Kidney (tissue), 13 donors: ENCODE measurements at regions not wholly inside any gene's neighbourhood (a gene's known extent, or its start where the extent isn't known, plus 50 kb on each side); places are given as distances from the start of the nearest gene placed in this dataset.

Experiments used
- DNase-seq, 5 donors: peaks; one replicate each; pipeline ENCODE4 v3.0.0-alpha.2; 2013 to 2020
- FAIRE-seq: peaks from 2 replicates; lab custom pipeline; 2012; peaks lifted over from hg19 to GRCh38; lab: Jason Lieb, UNC
- H3K27ac ChIP-seq, 2 donors: one replicate each; pipeline ENCODE4 v1.7.0; 2013; ENCODE audit warnings: low read depth in 2 of 2, low read length in 2 of 2, inconsistent platforms in 1 of 2
- H3K27me3 ChIP-seq: one replicate; pipeline ENCODE4 v1.7.1; 2013; ENCODE audit warnings: low read length, inconsistent platforms; ENCODE audit not compliant: control insufficient read depth, insufficient read depth
- H3K36me3 ChIP-seq, 3 donors: one replicate each; pipeline versions ENCODE4 v1.7.0 to v1.7.1; 2013; ENCODE audit warnings: low read length in 3 of 3, control low read depth in 1 of 3, inconsistent platforms in 1 of 3; ENCODE audit not compliant: insufficient read depth in 3 of 3, control insufficient read depth in 2 of 3
- H3K4me1 ChIP-seq, 3 donors: one replicate each; pipeline versions ENCODE4 v1.7.0 to v1.7.1; 2013; ENCODE audit warnings: low read length in 3 of 3, inconsistent platforms in 1 of 3, low read depth in 1 of 3; ENCODE audit not compliant: control insufficient read depth in 2 of 3, insufficient read depth in 2 of 3
- H3K4me3 ChIP-seq, 3 donors: one replicate each; pipeline versions ENCODE4 v1.7.0 to v1.8.1; 2013; ENCODE audit warnings: low read length in 3 of 3, control low read depth in 1 of 3, inconsistent platforms in 1 of 3
- H3K9ac ChIP-seq, 3 donors: one replicate each; pipeline versions ENCODE4 v1.7.0 to v1.7.1; 2013; ENCODE audit warnings: low read length in 3 of 3, control low read depth in 1 of 3, inconsistent platforms in 1 of 3
- H3K9me3 ChIP-seq, 3 donors: one replicate each; pipeline versions ENCODE4 v1.7.0 to v1.7.1; 2013; ENCODE audit warnings: low read length in 3 of 3, control low read depth in 1 of 3, inconsistent platforms in 1 of 3; ENCODE audit not compliant: control insufficient read depth in 2 of 3, insufficient read depth in 1 of 3
- intact Hi-C: fragments of 100-400 bp; cut with DNase I; formaldehyde crosslinking; loops from one replicate; pipeline ENCODE4 v1.11.1; 2022
- TF ChIP-seq, protein P1 (sequence below): IDR thresholded peaks from 3 replicates; pipeline ENCODE4 v1.5.1; 2012; ENCODE audit warnings: mild to moderate bottlenecking, moderate library complexity, borderline replicate concordance; ENCODE audit not compliant: insufficient read depth; ENCODE audit errors: extremely low read depth
- donor health status: control.
- donor health status: control.
- donor health status: control.
- donor health status: control.
- donor health status: control.
- donor health status: DM: yes; HTN: yes; CAD: no.
- donor health status: Normal renal cell carcinoma (clear cell type).

DNA sequence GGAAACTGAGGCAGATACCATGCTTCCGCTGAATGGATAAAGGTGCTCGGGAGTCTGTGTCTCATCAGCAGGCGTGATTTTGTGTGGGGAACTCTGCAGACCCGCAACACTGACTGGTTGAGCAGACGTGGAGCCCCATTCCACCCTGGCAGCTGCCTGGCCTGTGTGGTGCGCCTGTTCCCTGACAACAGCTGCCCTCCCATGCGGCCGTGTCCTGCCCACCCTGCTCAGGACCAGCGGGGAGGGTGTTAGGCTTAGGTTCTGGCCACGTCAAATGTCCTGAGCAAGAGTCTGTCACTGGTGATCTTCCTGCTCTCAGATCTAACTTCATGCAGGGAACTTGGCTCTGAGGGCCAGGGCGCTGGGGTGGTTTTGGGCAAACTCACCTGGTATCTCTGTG is 417.7 kb upstream of the IRX4 start:
- DNase-seq (no peak), FAIRE-seq (no peak)
- TF ChIP-seq, protein P1, sequence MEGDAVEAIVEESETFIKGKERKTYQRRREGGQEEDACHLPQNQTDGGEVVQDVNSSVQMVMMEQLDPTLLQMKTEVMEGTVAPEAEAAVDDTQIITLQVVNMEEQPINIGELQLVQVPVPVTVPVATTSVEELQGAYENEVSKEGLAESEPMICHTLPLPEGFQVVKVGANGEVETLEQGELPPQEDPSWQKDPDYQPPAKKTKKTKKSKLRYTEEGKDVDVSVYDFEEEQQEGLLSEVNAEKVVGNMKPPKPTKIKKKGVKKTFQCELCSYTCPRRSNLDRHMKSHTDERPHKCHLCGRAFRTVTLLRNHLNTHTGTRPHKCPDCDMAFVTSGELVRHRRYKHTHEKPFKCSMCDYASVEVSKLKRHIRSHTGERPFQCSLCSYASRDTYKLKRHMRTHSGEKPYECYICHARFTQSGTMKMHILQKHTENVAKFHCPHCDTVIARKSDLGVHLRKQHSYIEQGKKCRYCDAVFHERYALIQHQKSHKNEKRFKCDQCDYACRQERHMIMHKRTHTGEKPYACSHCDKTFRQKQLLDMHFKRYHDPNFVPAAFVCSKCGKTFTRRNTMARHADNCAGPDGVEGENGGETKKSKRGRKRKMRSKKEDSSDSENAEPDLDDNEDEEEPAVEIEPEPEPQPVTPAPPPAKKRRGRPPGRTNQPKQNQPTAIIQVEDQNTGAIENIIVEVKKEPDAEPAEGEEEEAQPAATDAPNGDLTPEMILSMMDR, result no peak

DNA sequence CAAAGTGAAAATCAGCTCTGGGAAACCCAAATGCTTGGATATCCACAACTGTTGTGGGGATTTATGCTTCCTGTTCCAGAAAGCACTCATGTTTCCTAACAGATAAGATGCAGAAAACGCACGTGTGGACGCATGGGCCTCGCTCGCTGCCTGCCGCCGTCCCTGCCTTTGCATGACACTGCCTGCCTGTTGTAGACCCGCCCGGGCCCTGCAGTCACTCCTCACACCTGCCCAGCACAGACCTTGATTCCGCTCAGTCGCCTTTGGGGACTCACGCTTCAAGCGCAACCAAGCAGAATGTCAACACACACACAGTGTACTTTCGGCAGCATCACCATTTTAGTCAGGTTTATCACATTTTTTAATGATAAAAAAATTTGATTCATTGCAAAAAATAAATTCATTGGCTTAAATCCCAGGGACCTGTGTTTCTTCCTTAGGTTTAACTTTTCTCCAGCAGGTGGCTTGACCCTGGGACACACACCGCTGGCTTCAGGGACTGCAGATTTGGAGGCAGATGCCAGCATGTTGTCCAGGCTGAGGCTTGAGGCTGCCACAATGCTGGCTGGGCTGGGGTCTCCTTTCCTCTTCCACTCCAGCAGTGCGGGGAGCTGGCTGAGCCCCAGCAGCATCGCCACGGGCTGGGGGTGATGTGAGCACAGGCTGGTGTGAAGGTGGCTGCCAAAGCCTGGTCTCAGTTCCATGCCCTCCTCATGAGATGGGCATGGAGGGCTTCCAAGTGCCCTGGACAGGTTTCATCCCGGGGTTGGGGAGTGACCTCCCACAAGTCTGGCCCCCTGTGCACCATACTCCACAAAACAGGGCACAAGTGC is 416.9 kb upstream of the IRX4 start:
- intact Hi-C loops, result no loop called here
- H3K36me3 ChIP-seq, result no peaks in the 10 kb centered on the region
- H3K4me1 ChIP-seq, result peaks cover 0 to 3% (median 0%) of the 10 kb centered on the region in 3 donors
- H3K27me3 ChIP-seq, result no peaks in the 10 kb centered on the region
- no peak overlapping the region for H3K27ac ChIP-seq
- TF ChIP-seq, protein P1, result no peak
- no peak overlapping the region for H3K4me3 ChIP-seq
- FAIRE-seq (no peak), DNase-seq (peak in 2 of 5 donors; percentile 9 to 29)
- H3K9ac ChIP-seq, result no peak overlapping the region
- no peaks in the 10 kb centered on the region for H3K9me3 ChIP-seq

More for the DNA sequence above, 417.7 kb upstream of the IRX4 start:
- Histone ChIP-seq H3K9ac (no peak overlapping the region), H3K27ac (no peak overlapping the region), H3K9me3 (no peaks in the 10 kb centered on the region), H3K4me3 (no peak overlapping the region), H3K36me3 (no peaks in the 10 kb centered on the region), H3K27me3 (no peaks in the 10 kb centered on the region), H3K4me1 (peaks cover 0 to 3% (median 0%) of the 10 kb centered on the region in 3 donors)
- intact Hi-C loops, result no loop called here

DNA sequence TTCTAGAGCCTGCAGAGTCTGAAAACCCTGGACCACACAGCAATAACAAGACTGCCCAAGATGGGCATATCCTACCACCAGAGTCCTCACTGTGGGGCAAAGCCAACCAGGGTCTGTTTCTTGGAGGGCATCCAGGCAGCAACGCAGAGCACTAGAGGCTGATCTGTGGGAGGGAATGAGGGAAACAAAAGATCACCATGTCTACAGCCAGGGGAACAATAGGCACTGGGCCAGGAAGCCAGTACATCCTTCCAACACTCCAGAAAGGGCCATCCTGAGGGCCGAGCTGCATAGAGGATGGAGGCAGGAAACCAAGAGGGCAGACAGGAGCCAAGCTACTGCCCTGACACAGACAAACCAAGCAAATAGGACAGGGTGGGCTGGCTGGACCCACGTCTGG is 416.1 kb upstream of the IRX4 start:
- no peak for FAIRE-seq
- H3K4me1 ChIP-seq, result peaks cover 0 to 3% (median 0%) of the 10 kb centered on the region in 3 donors
- H3K27me3 ChIP-seq, result no peaks in the 10 kb centered on the region
- H3K27ac ChIP-seq, result no peak overlapping the region
- intact Hi-C loops, result no loop called here
- no peak overlapping the region for H3K9ac ChIP-seq
- no peaks in the 10 kb centered on the region for H3K9me3 ChIP-seq
- no peak for DNase-seq
- H3K4me3 ChIP-seq, result no peak overlapping the region
- no peaks in the 10 kb centered on the region for H3K36me3 ChIP-seq
- TF ChIP-seq, protein P1, result no peak
